GM18868 (cell line): ENCODE measurements at regions not wholly inside any gene's neighbourhood (a gene's known extent, or its start where the extent isn't known, plus 50 kb on each side); places are given as distances from the start of the nearest gene placed in this dataset.

Experiments used
- ATAC-seq: cut with Tn5 transposase; IDR thresholded peaks from one replicate; pipeline ENCODE4 v1.9.1; 2021; ENCODE audit warnings: mild to moderate bottlenecking, moderate library complexity; ENCODE audit not compliant: unreplicated experiment

DNA sequence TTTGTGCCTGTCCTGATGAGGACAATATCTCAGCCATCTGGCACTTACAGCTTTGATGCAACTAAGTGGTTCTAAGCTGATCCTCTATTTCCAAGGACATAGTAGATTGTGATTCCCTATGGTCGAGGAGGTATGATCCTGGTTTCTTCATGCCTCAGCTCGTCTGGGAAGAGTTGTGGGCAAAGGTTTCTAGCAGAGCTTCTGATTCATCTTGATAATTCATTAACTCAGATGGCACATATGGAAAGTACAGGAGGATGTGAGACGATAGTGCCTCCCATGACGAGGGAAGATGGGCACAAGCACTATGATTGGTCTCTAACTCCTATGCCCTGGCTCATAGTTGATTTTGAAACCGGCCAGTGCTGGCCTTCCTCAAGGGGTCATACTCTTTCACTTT is 334.2 kb upstream of the SEMA6D start:
- no peak for ATAC-seq

- ATAC-seq = no peak
Observed at GRCh38 chr15:47383801-47384200, 333.5 kb upstream of the SEMA6D start.

DNA sequence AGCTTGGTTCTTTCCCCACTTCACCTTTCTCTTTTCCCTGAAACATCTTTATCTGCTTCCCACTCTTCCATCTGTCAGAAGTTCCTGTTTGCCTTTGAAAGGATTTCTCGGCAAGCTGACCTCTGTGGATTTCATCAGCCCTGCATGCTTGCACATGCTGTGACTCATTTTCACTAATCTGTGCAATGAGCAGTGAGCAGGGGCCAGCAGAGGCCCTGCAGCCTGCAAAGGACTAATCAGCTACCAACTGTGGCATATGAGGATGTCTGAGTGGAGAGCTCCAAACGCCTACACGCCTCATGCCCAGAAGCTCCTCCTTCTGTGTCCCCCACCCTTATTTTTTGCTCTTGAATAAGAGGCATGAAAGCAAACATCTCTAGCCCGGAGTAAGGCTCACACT is 333.0 kb upstream of the SEMA6D start:
- no peak for ATAC-seq

GRCh38 chr15:47384776-47385175 is 332.5 kb upstream of the SEMA6D start:
- no peak for ATAC-seq

- no peak for ATAC-seq
Observed at GRCh38 chr15:47386459-47386858, 330.8 kb upstream of the SEMA6D start.

DNA sequence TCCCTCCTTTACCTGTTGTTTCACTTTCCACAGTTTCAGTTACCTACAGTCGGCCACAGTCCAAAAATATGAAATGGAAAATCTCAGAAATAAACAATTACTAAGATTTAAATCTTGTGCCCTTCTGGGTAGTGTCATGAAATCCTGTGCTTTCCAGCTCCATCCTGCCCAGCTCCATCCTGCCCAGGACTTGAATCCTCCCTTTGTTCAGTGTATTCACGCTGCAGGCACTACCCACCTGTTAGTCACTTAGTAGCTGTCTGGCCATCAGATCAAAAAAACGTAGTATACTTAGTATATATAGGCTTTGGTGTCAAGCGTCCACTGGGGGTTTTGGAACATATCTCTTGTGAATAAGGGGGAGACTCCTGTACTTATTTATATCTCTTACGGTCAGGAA is 329.0 kb upstream of the SEMA6D start:
- ATAC-seq = no peak

- no peak for ATAC-seq
Observed at GRCh38 chr15:47390208-47390765, 327.0 kb upstream of the SEMA6D start.

DNA sequence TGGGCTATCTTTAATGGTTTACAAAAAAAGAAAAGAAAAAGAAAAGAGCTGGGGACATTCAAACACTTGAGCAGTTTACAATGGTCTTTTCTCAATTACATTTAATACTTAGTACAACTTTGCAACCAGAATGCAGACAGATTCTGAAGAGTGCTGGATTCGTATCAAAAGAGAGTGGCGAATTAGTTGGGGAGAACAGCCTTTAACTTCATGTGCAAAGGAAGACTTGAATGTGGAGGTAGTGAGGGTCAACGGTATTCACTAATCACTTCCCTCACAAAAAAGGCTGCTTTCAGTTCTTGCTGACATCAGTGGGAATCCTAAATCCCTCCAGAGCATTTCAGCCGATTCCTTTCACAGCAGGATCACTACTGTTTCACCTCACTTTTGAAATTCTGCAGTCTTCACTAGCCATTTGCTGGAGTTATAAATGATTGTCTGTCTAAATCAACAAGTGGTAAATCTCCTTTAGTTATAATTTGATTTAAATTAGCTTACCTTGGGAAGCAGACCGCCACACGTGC is 323.0 kb upstream of the SEMA6D start:
- no peak for ATAC-seq

GRCh38 chr15:47395076-47395475 is 322.2 kb upstream of the SEMA6D start:
- no peak for ATAC-seq

DNA sequence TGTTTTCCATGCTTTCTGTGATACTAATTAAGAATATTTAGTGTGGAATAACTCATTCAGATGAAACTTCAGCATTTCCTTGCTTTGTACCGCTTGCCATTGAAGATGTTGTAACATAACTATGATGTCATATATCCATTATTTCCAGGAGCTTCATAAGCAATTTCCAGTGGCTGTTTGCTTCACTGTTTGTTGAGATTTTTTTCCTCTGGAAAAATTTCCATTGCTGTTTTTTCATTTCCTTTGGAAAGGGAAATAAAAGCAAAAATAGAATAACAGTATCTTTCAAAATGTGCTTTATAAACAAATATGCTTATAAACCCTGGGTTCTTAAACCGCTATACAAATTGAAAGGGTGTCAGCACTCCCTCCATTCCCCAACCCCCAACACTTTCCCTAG is 319.6 kb upstream of the SEMA6D start:
- no peak for ATAC-seq

DNA sequence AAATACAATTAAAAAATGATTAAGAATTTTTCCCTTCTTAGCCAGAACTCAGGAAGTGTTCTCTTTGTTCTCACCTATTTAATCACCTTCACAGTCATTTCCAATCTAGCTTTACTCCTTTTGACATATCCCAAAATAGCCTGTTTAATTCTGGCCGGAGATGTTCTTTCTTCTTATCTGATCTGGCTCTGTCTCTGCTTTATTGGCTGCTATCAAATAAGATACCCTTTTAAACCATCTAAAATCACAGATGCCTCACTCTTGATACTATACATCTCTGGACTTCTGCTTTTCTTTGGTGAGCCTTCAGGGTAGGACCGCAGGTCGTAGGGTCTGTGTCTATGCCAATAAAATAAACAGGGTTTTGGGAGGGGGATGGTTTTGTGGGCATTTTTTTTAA is 319.2 kb upstream of the SEMA6D start:
- ATAC-seq = no peak

GRCh38 chr15:47398594-47398993 is 318.7 kb upstream of the SEMA6D start:
- no peak for ATAC-seq

DNA sequence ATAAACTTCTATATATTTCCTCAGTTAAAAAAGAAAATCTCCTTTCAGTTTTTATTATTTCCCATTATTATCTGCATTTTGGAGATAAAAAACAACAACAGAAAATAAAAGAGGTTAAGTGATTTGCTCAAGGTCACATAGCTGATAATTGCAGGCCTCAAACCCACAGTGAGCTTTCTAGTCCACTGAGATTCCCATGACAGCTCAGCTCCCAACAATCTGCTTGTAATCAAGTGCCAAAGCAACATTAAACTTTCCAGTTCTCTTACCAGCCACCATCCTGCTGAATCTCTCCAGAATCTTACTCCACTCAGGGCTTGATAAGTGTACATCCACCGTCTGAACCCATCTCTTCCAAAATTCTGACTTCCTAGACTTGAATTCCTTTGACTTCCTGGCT is 318.2 kb upstream of the SEMA6D start:
- no peak for ATAC-seq

DNA sequence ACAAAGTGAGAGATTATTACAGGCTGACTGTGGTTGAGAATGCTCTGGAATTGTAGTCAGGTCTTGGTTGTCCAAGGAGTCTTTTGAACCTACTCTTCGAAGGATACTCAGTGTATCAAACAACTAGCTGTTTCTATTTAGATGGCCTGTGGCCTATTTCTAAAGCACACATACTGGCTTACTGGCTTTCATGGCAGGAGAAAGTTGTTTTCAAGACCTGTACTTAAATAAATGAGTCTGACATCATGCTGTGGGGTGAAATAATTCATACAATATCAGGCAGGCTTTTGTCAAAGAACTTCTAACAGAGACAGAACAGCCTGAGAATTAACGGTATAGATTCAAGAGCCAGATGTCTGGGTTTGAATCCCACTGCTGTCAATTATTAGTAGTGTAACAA is 316.7 kb upstream of the SEMA6D start:
- ATAC-seq = no peak

- no peak for ATAC-seq
Observed at GRCh38 chr15:47401427-47401826, 315.9 kb upstream of the SEMA6D start.

- no peak for ATAC-seq
Observed at GRCh38 chr15:47402829-47403228, 314.5 kb upstream of the SEMA6D start.

DNA sequence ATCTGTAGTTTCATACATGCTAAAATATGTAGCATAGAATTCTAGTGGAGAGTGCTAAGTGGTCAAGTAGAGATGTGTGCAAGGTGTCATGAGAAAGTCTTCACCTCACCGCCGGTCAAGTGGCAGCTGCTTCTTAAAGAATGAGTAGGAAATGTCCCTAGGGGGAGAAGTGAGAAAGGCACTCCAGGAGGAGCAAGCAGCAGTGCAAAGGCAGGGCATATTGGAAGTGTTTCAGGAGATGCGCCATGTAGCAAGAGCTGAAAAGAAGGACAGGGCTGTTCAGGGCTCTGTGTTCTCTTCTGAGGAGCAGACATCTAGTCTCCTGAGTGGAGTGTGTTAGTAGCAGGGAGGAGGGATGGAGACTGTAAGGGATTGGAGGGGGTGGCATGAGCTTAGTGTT is 312.4 kb upstream of the SEMA6D start:
- no peak for ATAC-seq

DNA sequence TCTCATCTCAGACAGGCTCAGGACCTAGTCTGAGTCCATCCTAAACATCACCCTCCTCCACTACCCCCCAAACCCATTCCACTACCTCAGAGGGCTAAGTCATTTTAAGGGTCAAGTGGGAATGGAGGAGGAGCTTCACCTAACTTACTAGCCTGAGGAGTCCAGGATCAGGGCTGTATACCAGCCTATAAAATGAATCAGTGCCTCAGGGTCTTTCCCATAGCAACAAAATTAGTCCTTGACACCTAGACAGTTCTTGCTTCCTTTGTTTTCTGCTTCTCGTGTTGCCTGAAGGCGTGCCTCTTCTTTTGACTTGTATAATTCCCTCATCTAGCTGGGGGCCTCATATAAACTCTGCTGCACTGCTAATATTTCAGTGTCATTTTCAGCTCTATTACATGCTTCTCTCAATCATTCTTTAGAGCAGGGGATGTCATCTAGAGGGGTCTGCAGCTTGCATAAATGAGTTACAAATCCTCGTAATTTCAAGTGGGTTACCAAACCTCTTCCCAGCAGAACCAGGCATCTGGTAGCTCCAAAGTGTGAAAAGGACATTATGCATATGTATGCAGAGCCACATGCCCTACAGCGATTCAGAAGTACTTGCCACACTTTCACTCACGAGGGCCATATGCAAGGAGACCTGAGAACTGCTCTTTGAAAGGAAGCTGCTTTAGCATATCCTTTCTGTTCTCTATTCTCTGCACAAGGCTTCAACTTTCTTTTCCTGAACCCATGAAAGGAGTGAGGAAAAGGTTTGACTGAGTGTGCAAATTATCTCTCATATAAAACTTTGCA is 311.7 kb upstream of the SEMA6D start:
- no peak for ATAC-seq

DNA sequence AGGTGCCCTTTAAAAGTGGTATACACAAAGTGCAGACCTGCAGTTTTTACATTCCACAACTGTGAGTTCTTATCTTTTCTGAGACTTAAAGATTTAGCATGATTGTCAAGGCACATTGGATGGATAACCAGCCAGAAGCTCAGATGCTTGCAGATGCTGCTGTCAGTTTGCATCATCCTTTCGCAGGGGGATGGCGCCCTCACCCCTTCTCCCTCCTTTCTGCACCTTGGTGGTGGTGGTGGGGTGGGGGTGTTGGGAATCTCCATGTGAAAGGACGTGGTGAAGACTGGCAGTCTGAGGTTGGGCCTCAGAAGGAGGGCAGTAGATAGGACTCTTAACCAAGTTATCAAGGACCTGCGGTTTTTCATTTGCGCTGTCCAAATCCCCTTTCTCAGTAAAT is 309.6 kb upstream of the SEMA6D start:
- no peak for ATAC-seq

- no peak for ATAC-seq
Observed at GRCh38 chr15:47409038-47409437, 308.3 kb upstream of the SEMA6D start.

GRCh38 chr15:47409600-47409999 is 307.7 kb upstream of the SEMA6D start:
- ATAC-seq = no peak

DNA sequence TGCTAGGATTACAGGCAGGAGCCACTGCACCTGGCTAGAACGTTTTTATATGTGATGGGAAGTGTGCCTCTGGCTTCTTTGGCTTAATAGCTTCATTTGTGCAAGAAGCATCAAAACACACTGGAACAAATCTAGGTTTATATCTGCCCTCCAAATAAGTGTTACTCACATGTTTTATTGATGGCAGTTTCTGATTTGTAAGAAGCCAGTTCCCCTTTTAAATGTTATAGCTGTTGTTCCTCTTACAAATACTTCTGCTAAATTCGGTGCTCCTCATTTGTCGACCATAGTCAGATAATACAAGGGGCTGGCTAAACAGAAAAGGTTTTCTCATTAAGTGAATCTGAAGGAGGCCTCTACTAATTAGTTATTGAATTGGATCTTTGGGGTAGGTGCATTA is 307.1 kb upstream of the SEMA6D start:
- ATAC-seq = no peak

DNA sequence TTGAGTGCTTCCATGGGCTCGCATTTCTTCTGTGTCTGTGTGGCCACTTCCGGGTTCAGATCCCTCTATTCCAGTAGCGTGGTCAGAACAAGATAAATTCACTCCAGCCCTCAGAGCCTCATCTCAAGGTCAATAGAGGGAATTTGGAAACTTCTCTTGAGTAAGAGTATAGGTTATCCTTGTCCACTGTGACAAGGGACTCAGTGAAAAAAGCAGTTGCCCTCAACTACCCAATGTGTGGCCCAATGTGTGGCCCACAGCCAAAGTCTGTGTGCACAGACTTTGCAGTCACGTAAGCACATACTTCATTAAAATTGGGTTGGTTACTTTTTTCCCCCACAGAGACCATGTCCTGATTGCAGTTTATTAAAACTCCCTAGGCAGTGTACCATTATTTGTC is 305.6 kb upstream of the SEMA6D start:
- ATAC-seq = no peak
